Muscle of leg (tissue), 3 donors: ENCODE measurements at regions not wholly inside any gene's neighbourhood (a gene's known extent, or its start where the extent isn't known, plus 50 kb on each side); places are given as distances from the start of the nearest gene placed in this dataset.
A peak's percentile ranks its signal among the peaks of the same experiment; 100 is the strongest.

Source experiments
- DNase-seq: peaks from one replicate; pipeline ENCODE4 v3.0.0; 2013
- H3K27ac ChIP-seq: one replicate; pipeline ENCODE4 v1.5.1; 2013; ENCODE audit warnings: mild to moderate bottlenecking, low read length, control low read depth
- H3K27me3 ChIP-seq: one replicate; pipeline ENCODE4 v1.6.1; 2013; ENCODE audit warnings: low read length; ENCODE audit not compliant: control insufficient read depth, insufficient read depth
- H3K36me3 ChIP-seq: one replicate; pipeline ENCODE4 v1.6.1; 2013; ENCODE audit warnings: low read length; ENCODE audit not compliant: control insufficient read depth, insufficient read depth
- H3K4me1 ChIP-seq: one replicate; pipeline ENCODE4 v1.6.1; 2013; ENCODE audit warnings: low read length; ENCODE audit not compliant: control insufficient read depth, insufficient read depth
- H3K4me3 ChIP-seq: one replicate; pipeline ENCODE4 v1.5.1; 2013; ENCODE audit warnings: low read length, control low read depth
- H3K9me3 ChIP-seq: replicated peaks from 2 replicates; pipeline ENCODE4 v1.6.1; 2013; ENCODE audit warnings: low read depth, low read length; ENCODE audit not compliant: control insufficient read depth
- WGBS: methylation state at CpG from one replicate; pipeline ENCODE4 v1.1.5; 2013; ENCODE audit warnings: missing lambda C conversion rate; ENCODE audit not compliant: insufficient coverage; 5-methylcytosine and 5-hydroxymethylcytosine counted together

DNA sequence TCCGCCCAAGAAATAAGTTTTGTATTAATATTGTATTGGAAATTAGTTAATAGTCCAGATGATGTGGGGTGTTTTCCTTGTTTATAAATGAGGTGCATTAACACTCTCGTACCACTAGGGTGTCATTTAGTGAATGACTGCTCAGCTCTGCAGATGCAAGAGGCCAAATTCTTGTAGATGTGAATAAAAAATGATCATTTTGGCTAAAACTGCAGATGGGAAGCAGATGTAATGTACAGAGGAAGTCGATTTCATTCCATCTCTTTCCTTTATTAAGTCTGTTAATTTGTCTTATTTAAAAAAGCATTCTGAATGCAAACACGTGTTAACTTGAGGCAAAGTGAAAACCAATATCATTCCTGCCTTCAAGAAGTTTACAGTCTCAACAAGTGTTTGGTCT, 108.1 kb downstream of the DHX15 start:
- H3K36me3 ChIP-seq = no peaks in the 10 kb centered on the region
- H3K27ac ChIP-seq = no peak overlapping the region
- no CpG with 5 or more reads among the region's 4 CpGs for WGBS
- peaks cover 11% of the 10 kb centered on the region for H3K27me3 ChIP-seq
- H3K4me3 ChIP-seq = no peak overlapping the region
- H3K9me3 ChIP-seq = no peaks in the 10 kb centered on the region
- H3K4me1 ChIP-seq = peaks cover 24% of the 10 kb centered on the region
- DNase-seq = peak; percentile 78

DNA sequence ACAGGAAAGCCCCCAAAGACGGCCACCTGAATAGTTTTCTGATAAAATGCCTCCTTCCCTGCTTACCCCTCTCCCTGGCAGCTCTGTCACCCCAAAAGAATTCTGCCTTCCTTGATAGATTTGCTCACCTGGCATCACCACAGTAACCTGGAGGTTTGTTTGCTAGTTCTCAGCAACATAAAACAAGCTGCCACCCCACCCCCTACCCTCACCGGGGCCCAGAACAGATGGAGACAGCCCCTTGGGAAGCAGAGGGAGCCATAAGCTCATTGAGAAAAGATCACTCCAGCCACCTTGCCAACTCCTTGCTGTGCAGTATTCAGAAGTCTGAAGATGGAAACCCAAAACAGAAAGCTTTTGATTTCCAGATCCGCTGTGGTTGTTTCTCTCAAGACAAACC, 108.6 kb downstream of the DHX15 start:
- Histone ChIP-seq H3K27ac (no peak overlapping the region), H3K36me3 (no peaks in the 10 kb centered on the region), H3K4me1 (peaks cover 27% of the 10 kb centered on the region), H3K4me3 (no peak overlapping the region), H3K9me3 (no peaks in the 10 kb centered on the region), H3K27me3 (peaks cover 13% of the 10 kb centered on the region)
- 33% methylated on average over 2 of the region's 3 CpGs for WGBS
- no peak for DNase-seq

DNA sequence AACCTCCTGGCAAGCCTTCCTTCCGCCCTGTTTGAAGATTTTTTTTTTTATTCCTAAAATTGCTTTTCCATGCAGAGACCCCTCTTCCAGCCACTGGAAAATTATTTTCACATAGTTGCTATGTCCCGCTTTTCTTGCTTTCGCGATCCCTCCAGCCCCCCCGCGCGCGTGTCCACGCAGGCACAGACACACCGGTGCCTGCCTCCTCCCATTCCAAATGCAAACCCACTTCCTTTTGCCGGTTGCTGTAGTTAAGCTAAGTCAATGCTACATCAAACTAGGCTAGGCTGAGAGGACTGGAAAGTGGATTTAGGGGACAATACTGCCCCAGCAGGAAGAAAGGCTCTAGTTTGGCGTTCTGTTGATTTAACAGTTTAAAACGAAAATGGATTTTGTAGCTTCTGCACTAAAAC, 111.0 kb downstream of the DHX15 start:
- H3K4me3 ChIP-seq = peak overlapping the region; percentile 52
- H3K4me1 ChIP-seq = peaks cover 36% of the 10 kb centered on the region
- H3K9me3 ChIP-seq = no peaks in the 10 kb centered on the region
- DNase-seq = peak; percentile 77
- H3K27me3 ChIP-seq = peaks cover 26% of the 10 kb centered on the region
- WGBS = 0% methylated on average over 4 of the region's 13 CpGs
- no peaks in the 10 kb centered on the region for H3K36me3 ChIP-seq
- H3K27ac ChIP-seq = peak overlapping the region; percentile 43

DNA sequence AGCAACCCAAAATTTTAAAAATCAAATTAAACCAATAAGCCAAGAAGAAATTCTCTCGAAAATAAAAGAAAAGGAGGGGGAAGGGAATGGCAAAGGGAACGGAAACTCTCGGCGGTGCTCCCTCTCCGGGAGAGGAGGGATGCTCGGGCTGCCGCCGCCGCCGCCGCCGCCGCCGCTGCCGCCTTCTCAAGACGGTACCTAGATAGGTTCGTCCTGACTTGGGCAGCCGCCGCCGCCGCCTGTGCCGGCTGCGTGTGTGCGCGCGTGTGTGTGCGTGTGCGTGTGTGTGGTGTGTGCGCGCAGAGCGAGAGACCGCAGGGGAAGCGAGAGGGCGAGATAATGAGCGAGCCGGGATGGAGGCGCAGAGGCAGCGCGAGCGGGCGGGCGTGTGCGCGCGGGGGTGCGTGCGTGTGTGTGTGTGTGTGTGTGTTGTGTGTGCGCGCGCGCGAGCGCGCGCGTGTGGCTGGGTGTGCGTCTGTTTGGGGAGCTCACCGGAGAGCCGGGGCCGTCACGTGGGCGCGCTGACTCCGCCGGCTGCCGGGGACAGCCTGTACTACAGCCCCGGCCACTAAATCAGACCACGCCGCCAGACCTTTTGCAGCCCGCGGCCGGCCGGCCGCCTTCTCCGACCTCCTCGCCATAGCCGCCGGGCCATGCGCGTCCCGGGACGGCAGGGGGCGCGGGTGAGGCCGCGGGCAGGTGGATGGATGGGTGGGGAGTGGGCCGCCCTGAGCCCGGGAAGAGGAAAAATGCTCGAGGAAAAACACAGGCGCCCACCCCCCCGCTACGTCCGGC, 111.6 kb downstream of the DHX15 start:
- Histone ChIP-seq H3K4me1 (peaks cover 30% of the 10 kb centered on the region), H3K4me3 (peak overlapping the region; percentile 52), H3K9me3 (no peaks in the 10 kb centered on the region), H3K27ac (peak overlapping the region; percentile 43), H3K36me3 (no peaks in the 10 kb centered on the region), H3K27me3 (peaks cover 26% of the 10 kb centered on the region)
- DNase-seq = peak; percentile 93
- WGBS = under 1% methylated on average over 40 of the region's 93 CpGs

DNA sequence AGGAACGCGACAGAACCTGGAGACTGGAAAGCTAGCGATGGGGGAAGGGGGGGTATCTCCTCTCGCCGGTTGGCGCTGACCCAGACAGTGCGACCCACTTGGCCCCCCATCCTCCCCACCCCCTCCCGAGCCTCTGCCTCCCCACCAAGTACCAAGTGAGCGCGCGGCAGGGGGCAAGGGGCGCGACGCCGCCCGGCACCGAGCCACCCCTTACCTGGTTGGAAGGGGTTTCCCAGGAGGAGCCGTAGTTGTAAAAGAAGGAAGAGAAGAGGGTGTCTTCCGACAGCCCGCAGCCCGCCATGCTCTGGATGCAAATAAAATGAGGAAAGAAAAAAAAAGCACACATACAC, 112.2 kb downstream of the DHX15 start:
- H3K4me3 ChIP-seq = peak overlapping the region; percentile 52
- peaks cover 25% of the 10 kb centered on the region for H3K4me1 ChIP-seq
- peaks cover 26% of the 10 kb centered on the region for H3K27me3 ChIP-seq
- H3K9me3 ChIP-seq = no peaks in the 10 kb centered on the region
- H3K27ac ChIP-seq = no peak overlapping the region
- no peaks in the 10 kb centered on the region for H3K36me3 ChIP-seq
- peak; percentile 24 for DNase-seq
- WGBS = no CpG with 5 or more reads among the region's 21 CpGs

DNA sequence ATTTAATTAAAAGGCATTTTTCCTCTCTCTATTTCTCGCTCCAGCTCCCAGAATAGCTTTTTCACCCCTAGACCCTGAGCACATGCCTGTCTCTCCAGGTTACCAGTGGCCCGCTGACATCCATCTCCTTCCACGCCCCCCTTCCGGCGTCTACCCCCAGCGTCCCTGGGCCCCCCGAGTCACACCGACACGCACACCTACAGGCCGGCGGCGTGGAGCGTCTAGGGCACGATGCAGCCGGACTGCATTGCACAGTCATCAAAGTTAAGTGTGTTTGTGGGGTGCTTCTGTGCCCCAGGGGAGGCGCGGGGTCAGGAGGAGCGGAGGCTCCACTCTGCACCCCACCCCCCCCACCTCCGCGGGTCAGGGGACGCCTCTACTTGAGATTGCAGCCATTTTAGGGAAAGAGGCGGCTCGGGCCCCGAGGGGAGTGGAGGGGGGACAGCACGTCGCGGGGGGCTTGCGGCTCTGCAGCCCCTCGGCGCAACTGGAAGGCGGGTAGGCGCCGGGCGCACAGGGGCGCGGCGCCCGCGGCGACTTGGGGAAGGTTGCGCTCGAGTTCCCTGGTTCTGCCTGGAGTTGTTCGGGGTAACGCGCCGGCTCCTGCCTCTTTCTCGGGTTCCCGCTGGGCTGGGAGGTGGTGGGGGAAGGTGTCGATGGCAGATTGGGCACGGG, 112.7 kb downstream of the DHX15 start:
- 0% methylated on average over 29 of the region's 50 CpGs for WGBS
- peak overlapping the region; percentile 68 for H3K27ac ChIP-seq

DNA sequence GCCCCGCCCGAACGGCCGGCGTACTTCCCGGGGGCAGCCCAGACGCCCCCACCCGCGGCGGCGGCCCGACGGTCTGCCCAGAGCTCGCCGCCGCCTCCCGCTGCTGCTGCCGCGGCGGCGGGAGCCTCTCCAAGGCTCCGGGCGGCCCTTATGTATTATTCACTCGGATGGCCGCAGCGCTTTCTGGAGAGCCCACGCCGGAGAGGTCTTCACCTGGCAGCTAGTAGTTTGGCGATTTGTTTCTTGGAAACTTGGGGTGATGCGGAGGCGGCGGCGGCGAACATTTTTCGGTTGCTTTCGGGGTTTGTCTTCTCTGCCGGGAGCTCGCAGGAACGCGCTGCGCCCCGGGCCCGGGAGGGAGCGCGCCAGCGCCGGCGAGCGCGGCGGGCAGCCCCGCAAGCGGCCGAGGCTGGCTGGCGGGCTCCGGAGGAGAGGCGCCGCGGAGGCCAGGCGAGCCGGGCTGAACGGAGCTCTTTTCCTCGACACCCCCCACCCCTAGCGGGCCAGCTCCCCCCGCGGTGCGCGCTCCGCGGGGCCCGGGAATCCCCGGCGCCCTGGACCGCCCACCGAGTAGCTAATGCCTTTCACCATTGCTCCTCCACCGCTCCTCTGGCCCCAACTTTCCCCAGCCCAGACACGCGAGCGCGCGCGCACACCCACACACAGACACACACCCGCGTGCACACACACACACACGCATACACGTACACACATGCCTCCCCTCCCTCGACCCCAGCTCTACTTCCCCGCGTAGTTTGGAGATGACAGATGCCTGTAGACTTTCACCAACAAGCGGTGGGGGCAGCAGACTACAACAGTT, 113.5 kb downstream of the DHX15 start:
- WGBS = under 1% methylated on average over 83 of the region's 90 CpGs
- Histone ChIP-seq H3K4me1 (peaks cover 25% of the 10 kb centered on the region), H3K9me3 (no peaks in the 10 kb centered on the region), H3K27ac (peak overlapping the region; percentile 68), H3K36me3 (no peaks in the 10 kb centered on the region), H3K27me3 (peaks cover 26% of the 10 kb centered on the region), H3K4me3 (peak overlapping the region; percentile 52)
- peak; percentile 70 for DNase-seq

More for the DNA sequence above, 112.7 kb downstream of the DHX15 start:
- H3K27me3 ChIP-seq = peaks cover 26% of the 10 kb centered on the region
- H3K9me3 ChIP-seq = no peaks in the 10 kb centered on the region
- no peaks in the 10 kb centered on the region for H3K36me3 ChIP-seq
- peaks cover 25% of the 10 kb centered on the region for H3K4me1 ChIP-seq
- peak overlapping the region; percentile 52 for H3K4me3 ChIP-seq
- DNase-seq = peak; percentile 30

DNA sequence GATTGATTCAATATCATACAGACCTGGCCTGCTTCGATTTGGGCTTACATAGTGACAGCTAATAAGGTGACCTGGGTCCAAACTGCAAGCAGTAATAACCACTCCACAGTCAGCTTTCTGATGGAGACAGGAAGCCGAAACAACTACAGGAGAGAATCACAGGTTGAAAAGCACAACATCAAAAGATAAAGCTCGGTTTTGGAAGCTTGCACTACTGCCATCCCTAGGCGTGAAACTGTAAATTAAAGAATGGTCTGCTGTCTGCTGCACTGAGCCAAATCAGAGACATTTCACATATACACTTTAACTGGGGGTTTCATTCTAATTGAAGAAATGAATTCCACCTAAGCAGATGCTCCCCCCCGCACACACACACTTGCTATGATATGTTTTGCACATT, 116.3 kb downstream of the DHX15 start:
- Histone ChIP-seq H3K27ac (no peak overlapping the region), H3K36me3 (no peaks in the 10 kb centered on the region), H3K4me1 (peaks cover 20% of the 10 kb centered on the region), H3K4me3 (no peak overlapping the region), H3K27me3 (peaks cover 26% of the 10 kb centered on the region), H3K9me3 (no peaks in the 10 kb centered on the region)
- DNase-seq = no peak
- WGBS = no CpG with 5 or more reads among the region's 5 CpGs

DNA sequence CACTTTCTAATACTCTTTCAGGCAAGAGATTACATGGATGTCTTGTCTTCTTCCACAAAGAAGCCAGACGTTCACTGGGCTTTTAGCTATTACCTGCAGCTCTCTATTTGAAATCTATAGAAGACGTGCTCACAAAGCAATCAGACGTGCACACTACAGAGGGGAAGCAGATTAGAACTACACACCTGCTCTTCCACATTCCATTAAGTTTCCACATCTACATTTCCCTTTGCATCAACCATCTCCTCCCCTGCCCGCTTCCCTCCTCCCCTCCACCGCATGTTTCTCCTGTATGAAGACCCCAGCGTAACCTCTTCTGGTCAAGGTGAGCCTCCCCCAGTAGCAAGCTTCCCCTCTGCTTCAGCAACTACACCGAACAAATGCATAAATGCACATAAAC, 119.8 kb downstream of the DHX15 start:
- H3K36me3 ChIP-seq = no peaks in the 10 kb centered on the region
- no peak overlapping the region for H3K4me3 ChIP-seq
- WGBS = 73% methylated on average over 4 of the region's 7 CpGs
- no peaks in the 10 kb centered on the region for H3K9me3 ChIP-seq
- no peak overlapping the region for H3K27ac ChIP-seq
- H3K27me3 ChIP-seq = peaks cover 4% of the 10 kb centered on the region
- DNase-seq = no peak
- H3K4me1 ChIP-seq = peaks cover 3% of the 10 kb centered on the region

DNA sequence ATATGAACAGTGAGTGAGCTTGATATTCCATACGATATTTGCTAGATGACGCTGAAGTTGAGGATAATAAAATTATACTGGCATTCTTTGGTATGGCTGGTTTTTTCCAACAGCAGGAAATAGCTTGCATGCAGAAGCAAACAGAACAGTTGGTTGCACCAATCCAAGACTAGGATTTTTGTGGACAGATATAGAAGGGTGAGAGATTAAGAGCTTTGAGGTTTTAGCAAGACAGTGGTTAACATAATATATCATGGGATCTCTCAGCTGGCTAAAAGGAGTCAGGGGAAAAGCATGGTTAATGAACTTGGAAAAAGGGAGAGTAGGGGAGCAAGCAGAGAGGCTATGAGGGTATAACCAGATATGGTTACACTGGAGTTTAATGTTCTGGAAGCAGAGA, 127.9 kb downstream of the DHX15 start:
- no peaks in the 10 kb centered on the region for H3K9me3 ChIP-seq
- DNase-seq = no peak
- H3K27me3 ChIP-seq = no peaks in the 10 kb centered on the region
- no peak overlapping the region for H3K27ac ChIP-seq
- no peaks in the 10 kb centered on the region for H3K4me1 ChIP-seq
- WGBS = 71% methylated on average over 2 of the region's 2 CpGs
- no peaks in the 10 kb centered on the region for H3K36me3 ChIP-seq
- H3K4me3 ChIP-seq = no peak overlapping the region
